ES-I3 (cell line): ENCODE measurements at regions not wholly inside any gene's neighbourhood (a gene's known extent, or its start where the extent isn't known, plus 50 kb on each side); places are given as distances from the start of the nearest gene placed in this dataset.
A peak's percentile ranks its signal among the peaks of the same experiment; 100 is the strongest.
"Not testable (repeated sequence)": the region's sequence is repeated elsewhere in the genome, so short reads cannot be mapped to it uniquely, and the experiment has no call there.

Source experiments
- H3K36me3 ChIP-seq: 2 replicates; pipeline ENCODE4 v1.6.1; 2013; ENCODE audit warnings: mild to moderate bottlenecking, low read length, control low read depth, moderate library complexity; ENCODE audit not compliant: insufficient read depth
- H3K4me1 ChIP-seq: 2 replicates; pipeline ENCODE4 v1.6.1; 2013; ENCODE audit warnings: mild to moderate bottlenecking, control low read depth, low read length; ENCODE audit not compliant: insufficient read depth
- H3K9ac ChIP-seq: 2 replicates; pipeline ENCODE4 v1.6.1; 2013; ENCODE audit warnings: low read depth, mild to moderate bottlenecking, low read length, moderate library complexity
- H3K9me3 ChIP-seq: 2 replicates; pipeline ENCODE4 v1.6.1; 2013; ENCODE audit warnings: mild to moderate bottlenecking, low read length, moderate library complexity; ENCODE audit not compliant: control insufficient read depth, insufficient read depth

DNA sequence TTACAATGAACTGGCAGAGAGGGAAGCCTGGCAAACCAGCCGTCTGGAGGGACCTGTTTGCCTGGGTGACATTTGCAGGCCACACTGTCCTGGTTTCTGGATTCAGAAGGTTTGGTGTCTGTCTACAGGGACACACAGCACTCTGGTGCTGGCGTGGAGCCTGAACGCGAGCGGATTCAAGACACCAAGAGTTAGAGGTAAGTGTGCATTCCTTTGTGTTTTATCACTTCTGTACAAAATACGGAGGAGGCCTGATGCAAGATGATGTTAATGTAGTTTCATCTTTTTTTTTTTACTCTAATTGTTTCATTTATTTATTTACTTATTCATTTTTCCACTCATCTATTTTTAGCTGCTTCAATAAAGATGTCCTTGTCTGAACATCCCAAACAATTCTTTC, 485.3 kb upstream of the ADARB2 start:
- Histone ChIP-seq H3K4me1 (no peaks in the 10 kb centered on the region), H3K9me3 (no peaks in the 10 kb centered on the region), H3K36me3 (no peaks in the 10 kb centered on the region), H3K9ac (no peak overlapping the region)

DNA sequence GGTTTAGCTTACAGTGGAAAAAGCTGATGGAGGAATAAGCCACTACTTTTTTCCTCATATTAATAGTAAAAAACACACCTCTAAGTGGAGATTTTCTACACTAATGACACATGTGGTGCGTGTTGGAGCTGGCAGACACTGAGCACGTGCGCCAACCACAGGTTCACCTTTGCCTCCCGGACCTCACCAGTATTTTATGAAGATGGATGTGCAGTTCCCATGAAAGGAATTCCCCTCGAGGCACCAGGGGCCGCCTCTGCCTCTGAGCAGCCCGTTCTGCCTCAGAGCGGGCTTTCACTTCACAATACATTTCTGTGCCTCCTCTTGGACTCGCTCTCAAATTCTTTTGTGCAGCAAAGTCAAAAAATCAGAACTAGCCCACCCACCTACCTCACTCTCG, 477.5 kb upstream of the ADARB2 start:
- H3K36me3 ChIP-seq: no peaks in the 10 kb centered on the region
- H3K9ac ChIP-seq: no peak overlapping the region
- H3K4me1 ChIP-seq: no peaks in the 10 kb centered on the region
- H3K9me3 ChIP-seq: no peaks in the 10 kb centered on the region; the same call in 1 of the 2 replicates

DNA sequence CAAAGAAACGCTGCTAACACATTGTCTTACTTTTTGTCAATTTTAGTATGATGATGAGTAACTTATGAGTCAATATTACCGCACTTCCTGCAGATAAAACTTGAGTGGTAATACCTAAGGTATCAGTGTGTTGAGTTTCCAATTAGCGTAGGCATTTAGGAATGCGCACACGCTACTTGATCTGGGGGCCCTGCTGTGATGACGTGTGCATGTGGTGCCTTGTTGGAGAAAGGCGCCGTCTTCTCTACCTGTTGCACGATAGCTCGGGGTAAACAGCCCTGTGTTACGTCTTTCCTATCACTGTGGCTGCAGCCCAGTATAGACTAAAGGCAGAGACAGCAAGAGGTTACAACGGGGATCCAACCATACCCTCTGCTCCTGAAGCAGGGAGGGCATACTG, 476.8 kb upstream of the ADARB2 start:
- H3K9ac ChIP-seq: no peak overlapping the region
- H3K36me3 ChIP-seq: no peaks in the 10 kb centered on the region
- H3K9me3 ChIP-seq: no peaks in the 10 kb centered on the region; the same call in 1 of the 2 replicates
- no peaks in the 10 kb centered on the region for H3K4me1 ChIP-seq

DNA sequence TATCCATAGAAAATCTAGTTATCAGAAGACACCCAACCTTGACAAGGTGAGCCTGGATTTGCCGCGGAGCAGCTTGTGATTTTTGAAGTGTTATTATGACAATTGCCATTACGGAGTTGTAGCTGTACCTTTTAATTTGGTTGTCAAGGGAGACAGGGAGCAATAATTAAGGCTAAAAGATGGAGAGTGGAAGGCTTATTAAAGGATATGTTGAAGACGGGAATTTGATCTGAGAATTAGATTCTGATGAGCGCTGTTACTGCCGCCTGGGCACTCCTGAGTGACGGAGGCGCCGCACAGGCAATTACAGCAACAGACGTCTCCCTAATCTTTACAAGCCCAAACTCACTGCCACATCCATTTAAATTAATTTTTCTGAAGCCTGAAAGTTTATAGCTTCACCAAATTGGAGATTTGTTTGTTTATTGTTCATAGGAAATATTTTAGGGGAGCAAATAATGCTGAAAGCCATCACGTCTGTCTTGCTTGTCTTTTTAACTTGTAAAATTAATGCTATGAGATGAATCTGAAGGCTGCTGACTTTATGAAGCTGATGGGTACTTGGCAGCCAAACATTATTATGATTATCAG, 475.0 kb upstream of the ADARB2 start:
- no peaks in the 10 kb centered on the region for H3K4me1 ChIP-seq
- H3K9me3 ChIP-seq: no peaks in the 10 kb centered on the region; the same call in none of the 2 replicates
- no peak overlapping the region for H3K9ac ChIP-seq
- H3K36me3 ChIP-seq: no peaks in the 10 kb centered on the region

DNA sequence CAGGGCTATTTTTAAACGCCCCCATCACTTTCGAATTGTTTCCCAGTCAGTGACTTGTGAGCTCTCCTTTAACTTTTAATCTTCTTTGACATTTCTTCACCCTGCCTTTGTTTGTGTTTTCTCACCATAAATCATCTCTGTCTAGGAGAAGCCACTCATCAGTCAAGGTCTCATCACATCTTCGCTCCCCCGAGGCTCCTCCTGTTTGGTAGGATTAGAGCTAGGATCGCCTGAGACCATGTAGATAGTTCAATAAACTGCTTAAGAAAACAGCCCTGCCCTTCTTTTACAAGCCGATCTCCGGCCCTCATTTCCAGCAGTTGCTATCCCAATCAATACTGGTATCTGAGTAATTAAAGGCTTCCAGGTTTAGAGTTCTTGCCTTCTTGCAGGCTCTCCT, 472.8 kb upstream of the ADARB2 start:
- Histone ChIP-seq H3K9me3 (no peaks in the 10 kb centered on the region; the same call in none of the 2 replicates), H3K36me3 (no peaks in the 10 kb centered on the region), H3K4me1 (peaks cover 4% of the 10 kb centered on the region; the same call in 1 of the 2 replicates), H3K9ac (no peak overlapping the region)

DNA sequence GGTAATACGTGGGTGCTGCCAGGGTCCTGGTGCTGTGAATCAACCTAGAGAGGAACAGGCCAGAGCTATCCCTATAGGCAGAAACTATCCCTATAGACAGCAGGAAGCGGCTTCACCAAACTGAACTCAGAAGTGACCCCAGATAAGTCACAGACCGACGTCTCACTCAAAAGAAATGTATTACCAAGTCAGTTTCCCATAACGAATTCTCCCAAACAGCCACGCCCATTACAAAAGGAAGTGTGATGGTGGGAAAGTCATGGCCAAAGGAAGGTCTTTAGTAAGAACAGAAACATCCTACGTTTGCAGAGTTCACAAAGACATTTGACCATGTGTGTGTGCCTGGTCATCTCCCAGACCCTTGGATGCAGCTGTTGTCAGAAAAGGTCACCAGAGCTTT, 470.8 kb upstream of the ADARB2 start:
- no peaks in the 10 kb centered on the region for H3K36me3 ChIP-seq
- H3K9me3 ChIP-seq: no peaks in the 10 kb centered on the region; the same call in none of the 2 replicates
- peaks cover 8% of the 10 kb centered on the region; the same call in 1 of the 2 replicates for H3K4me1 ChIP-seq
- no peak overlapping the region for H3K9ac ChIP-seq

DNA sequence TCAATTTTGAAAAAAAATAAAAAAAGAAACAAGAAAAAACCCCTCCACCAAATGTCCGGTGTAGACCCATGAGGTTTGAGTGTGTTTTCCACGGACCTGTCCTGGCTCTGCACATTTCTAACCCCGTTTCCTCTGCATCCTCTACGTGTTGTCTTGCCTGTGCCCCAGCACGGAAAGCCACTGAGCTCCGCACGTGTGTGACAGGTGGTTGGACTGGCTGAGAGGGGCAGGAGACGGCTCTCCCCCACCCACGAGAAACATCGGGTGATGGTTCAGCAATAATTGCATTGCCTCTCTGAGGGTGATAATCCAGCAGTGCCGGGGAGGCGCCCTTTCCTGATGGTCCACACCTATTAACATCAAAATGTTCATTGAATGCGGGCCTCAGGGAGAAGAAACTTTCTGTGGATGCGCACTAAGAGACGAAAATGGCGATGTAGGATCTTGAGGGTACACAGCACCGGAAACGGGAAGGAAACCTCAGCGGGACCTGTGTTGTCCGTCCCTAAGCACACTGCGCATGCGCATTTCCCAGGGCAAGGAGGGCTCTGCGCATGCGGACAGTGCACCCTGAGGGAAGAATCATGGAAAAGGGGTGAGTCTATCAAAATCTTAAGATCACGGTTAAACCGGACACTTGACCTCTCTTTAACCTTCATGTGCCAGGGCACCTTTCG, 470.1 kb upstream of the ADARB2 start:
- Histone ChIP-seq H3K9me3 (no peaks in the 10 kb centered on the region; the same call in none of the 2 replicates), H3K4me1 (peaks cover 14% of the 10 kb centered on the region), H3K9ac (no peak overlapping the region)

DNA sequence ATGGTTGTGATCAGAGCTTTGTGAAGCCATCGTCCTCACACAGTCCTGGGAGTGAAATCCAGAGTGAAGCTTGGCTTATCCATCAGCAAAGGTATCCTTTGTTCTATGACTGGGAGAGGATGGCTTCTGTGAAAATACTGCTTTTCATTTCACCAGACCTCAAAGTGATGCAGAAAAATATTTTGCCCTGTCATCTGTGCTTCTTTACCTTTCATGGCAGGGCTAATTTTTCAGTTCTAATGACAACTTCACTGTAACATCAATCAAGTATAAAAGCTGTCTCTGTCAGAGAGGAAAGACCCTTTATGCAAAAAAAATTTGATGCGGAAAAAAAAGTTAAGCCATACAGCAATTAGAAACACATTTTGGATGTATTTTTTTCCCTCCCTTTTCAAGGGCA, 468.1 kb upstream of the ADARB2 start:
- Histone ChIP-seq H3K36me3 (no peaks in the 10 kb centered on the region), H3K9me3 (no peaks in the 10 kb centered on the region; the same call in none of the 2 replicates), H3K9ac (no peak overlapping the region), H3K4me1 (peaks cover 17% of the 10 kb centered on the region)

More for the DNA sequence above, 470.1 kb upstream of the ADARB2 start:
- H3K36me3 ChIP-seq: no peaks in the 10 kb centered on the region

DNA sequence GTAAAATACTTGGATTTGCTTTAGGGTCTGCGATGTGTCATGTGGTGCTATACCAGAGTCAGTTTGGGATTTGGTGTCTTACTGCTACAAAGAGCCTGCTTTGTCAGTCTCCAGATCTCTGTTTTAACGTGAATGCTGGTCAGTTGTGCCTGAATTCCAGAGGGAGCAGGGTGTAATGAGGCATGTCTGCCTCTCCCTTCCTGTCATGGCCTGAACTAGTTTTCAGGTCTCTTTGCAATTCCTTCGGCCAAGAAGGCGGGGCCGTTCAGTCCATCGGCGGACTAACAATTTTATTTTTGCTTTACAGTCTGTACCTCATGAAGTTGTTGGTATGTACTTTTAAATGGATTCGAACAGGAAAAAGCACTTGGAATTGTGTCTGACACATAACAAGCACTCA, 465.1 kb upstream of the ADARB2 start:
- Histone ChIP-seq H3K4me1 (peaks cover 17% of the 10 kb centered on the region), H3K36me3 (no peaks in the 10 kb centered on the region), H3K9me3 (peaks cover 3% of the 10 kb centered on the region; the same call in 1 of the 2 replicates), H3K9ac (peak overlapping the region; percentile 26; the same call in 1 of the 2 replicates)

DNA sequence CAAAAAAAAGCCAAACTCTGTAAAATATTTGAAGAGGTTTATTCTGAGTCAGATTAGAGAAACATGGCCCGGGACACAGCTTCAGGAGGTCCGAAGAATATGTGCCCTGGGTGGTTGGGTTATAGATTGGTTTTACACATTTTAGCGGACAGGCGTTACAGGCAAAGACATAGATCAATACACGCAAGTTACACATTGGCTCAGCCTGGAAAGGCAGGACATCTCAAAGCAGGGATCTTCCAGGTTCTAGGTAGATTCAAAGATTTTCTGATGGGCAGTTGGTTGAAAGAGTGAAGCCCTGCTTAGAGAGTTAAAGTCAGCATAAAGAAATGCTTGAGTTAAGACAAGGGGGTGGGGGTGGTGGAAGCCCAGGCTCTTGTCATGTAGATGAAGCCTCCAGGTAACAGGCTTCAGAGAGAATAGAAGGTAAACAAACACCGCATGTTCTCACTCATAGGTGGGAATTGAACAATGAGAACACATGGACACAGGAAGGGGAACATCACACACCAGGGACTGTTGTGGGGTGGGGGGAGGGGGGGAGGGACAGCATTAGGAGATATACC, 464.3 kb upstream of the ADARB2 start:
- Histone ChIP-seq H3K9ac (no peak overlapping the region), H3K4me1 (peaks cover 17% of the 10 kb centered on the region), H3K36me3 (no peaks in the 10 kb centered on the region), H3K9me3 (peaks cover 3% of the 10 kb centered on the region; the same call in 1 of the 2 replicates)

DNA sequence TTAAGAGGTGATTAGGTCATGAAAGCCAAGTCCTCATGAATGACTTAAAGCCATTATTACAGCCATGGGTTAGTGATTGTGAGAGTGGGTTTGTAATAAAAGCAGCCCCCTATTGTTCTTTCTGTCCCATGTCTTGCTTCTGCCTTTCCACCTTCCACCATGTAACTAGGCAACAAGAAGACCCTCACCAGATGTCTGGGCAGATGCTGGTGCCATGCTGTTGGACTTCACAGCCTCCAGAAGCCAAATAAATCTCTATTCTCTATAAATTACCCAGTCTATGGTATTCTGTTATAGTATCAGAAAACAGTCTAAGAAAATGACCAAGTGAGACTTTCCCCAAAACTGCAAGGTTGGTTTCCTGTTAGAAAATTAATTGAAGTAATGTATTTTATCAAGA, 460.3 kb upstream of the ADARB2 start:
- Histone ChIP-seq H3K9ac (no peak overlapping the region), H3K4me1 (peaks cover 6% of the 10 kb centered on the region), H3K36me3 (no peaks in the 10 kb centered on the region), H3K9me3 (peaks cover 3% of the 10 kb centered on the region; the same call in 1 of the 2 replicates)

DNA sequence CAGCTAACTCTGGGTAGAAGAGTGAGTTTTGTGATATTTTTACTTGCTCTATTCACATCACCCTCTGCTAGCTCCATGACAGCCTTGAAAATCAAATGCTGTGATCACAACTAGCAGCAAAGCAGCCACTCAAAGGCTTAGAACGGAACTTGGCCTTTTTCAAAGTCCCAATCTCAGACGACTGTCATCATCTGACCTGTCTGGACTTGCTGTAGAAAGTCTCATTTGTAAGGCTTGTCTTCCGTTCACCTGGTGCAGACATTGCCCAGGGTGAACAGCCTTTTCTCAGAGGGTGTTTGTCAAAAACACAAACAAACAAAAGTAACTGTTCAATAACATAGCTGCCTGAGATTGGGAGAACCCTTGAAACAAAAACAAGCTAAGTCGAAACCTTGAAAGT, 458.9 kb upstream of the ADARB2 start:
- Histone ChIP-seq H3K4me1 (no peaks in the 10 kb centered on the region), H3K9ac (no peak overlapping the region), H3K36me3 (no peaks in the 10 kb centered on the region), H3K9me3 (peaks cover 3% of the 10 kb centered on the region; the same call in 1 of the 2 replicates)

DNA sequence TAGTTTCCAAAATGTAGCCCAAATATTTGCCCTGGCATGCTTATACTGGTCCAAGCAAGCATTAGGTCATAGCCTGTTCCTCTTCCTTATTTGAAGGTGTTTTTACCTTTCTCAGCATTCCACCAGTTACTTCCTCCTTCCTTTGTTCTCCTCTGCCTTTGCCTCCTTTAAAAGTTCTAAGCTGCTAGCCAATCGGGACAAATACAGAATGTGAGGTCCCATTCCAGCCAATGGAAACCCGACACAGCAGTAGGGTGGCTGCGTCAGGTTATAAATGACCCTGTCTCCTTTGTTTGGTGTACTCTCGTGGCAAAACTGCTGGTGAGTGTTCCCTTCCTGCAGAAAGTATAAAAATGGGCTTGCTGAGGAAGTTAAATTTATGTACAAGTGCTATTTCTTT, 452.0 kb upstream of the ADARB2 start:
- not testable (repeated sequence) for H3K9ac ChIP-seq, H3K9me3 ChIP-seq, H3K36me3 ChIP-seq, H3K4me1 ChIP-seq

DNA sequence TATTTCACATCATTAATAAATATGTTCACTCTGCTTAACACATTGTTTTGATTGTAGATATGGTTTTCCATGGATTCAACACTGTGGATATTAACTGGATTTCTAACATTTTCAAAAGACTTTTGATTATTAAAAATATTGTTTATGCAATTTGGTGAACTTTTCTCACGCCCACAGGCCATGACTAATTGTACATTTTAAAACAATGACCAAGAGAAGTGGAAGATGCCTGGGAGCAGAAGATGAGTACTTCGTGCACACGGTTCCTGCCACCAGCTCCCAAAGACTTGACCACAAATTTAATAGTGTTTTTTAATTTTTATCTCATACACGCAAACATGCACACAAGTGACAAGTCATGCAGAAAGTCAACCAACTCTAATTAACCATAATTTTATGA, 451.0 kb upstream of the ADARB2 start:
- no peaks in the 10 kb centered on the region for H3K4me1 ChIP-seq
- no peaks in the 10 kb centered on the region for H3K9me3 ChIP-seq
- no peak overlapping the region for H3K9ac ChIP-seq
- H3K36me3 ChIP-seq: no peaks in the 10 kb centered on the region

DNA sequence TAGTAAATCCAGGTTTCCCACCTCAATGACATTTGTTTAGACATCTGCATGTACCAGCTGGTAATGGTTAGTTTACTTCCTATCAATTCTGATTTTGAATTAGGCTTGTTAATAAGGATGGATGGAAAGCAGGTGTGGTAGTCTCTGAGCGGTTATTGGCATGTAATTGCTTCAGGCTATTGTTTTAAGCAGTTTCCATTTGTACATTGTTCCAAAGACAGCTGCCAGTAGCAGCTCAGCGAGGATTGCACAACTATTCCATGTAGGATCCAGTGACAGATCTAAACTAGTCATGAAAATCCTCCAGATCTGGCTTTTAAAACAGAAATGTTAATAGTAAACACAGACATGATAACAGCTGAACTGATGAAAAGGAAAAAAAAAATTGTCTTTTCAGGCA, 436.0 kb upstream of the ADARB2 start:
- no peak overlapping the region for H3K9ac ChIP-seq
- no peaks in the 10 kb centered on the region for H3K36me3 ChIP-seq
- H3K4me1 ChIP-seq: no peaks in the 10 kb centered on the region
- H3K9me3 ChIP-seq: no peaks in the 10 kb centered on the region
